ENCODE measurements at regions not wholly inside any gene's neighbourhood (a gene's known extent, or its start where the extent isn't known, plus 50 kb on each side); places are given as distances from the start of the nearest gene placed in this dataset.

- DNase-seq (ENCODE audit: low spot score): no peak
Observed at GRCh38 chr10:125513429-125514182, 169.4 kb downstream of the TEX36 start.

GRCh38 chr10:125510998-125511397, 172.0 kb downstream of the TEX36 start:
- no peak for DNase-seq (ENCODE audit: low spot score)

- no peak for DNase-seq (ENCODE audit: low spot score)
Observed at GRCh38 chr10:125505648-125506047, 177.3 kb downstream of the TEX36 start.

- no peak for DNase-seq (ENCODE audit: low spot score)
Observed at GRCh38 chr10:125502276-125502675, 180.7 kb downstream of the TEX36 start.

- DNase-seq (ENCODE audit: low spot score): no peak
Observed at GRCh38 chr10:125495386-125495785, 187.6 kb downstream of the TEX36 start.

- DNase-seq (ENCODE audit: low spot score): no peak
Observed at GRCh38 chr10:125494651-125495239, 188.2 kb downstream of the TEX36 start.

GRCh38 chr10:125491381-125491780, 191.6 kb downstream of the TEX36 start:
- DNase-seq (ENCODE audit: low spot score): no peak

- DNase-seq (ENCODE audit: low spot score): no peak
Observed at GRCh38 chr10:125489731-125490130, 193.2 kb downstream of the TEX36 start.

GRCh38 chr10:125485665-125486064, 197.3 kb downstream of the TEX36 start:
- no peak for DNase-seq (ENCODE audit: low spot score)

- no peak for DNase-seq (ENCODE audit: low spot score)
Observed at GRCh38 chr10:125484035-125484732, 198.8 kb downstream of the TEX36 start.

GRCh38 chr10:125482637-125483036, 200.3 kb downstream of the TEX36 start:
- no peak for DNase-seq (ENCODE audit: low spot score)

- DNase-seq (ENCODE audit: low spot score): no peak
Observed at GRCh38 chr10:125482108-125482507, 200.9 kb downstream of the TEX36 start.

- DNase-seq (ENCODE audit: low spot score): peak; percentile 60
Observed at GRCh38 chr10:125479059-125479458, 203.9 kb downstream of the TEX36 start.

GRCh38 chr10:125475815-125476214, 207.1 kb downstream of the TEX36 start:
- no peak for DNase-seq (ENCODE audit: low spot score)

- DNase-seq (ENCODE audit: low spot score): no peak
Observed at GRCh38 chr10:125473143-125473793, 209.7 kb downstream of the TEX36 start.

GRCh38 chr10:125472010-125472607, 210.9 kb downstream of the TEX36 start:
- DNase-seq (ENCODE audit: low spot score): peak; percentile 36

GRCh38 chr10:125468278-125468677, 214.7 kb downstream of the TEX36 start:
- no peak for DNase-seq (ENCODE audit: low spot score)

- DNase-seq (ENCODE audit: low spot score): no peak
Observed at GRCh38 chr10:125466685-125467084, 216.3 kb downstream of the TEX36 start.

- no peak for DNase-seq (ENCODE audit: low spot score)
Observed at GRCh38 chr10:125462845-125463244, 220.1 kb downstream of the TEX36 start.

- no peak for DNase-seq (ENCODE audit: low spot score)
Observed at GRCh38 chr10:125460326-125460725, 222.6 kb downstream of the TEX36 start.

- no peak for DNase-seq (ENCODE audit: low spot score)
Observed at GRCh38 chr10:125457406-125457805, 225.6 kb downstream of the TEX36 start.

GRCh38 chr10:125455855-125456254, 227.1 kb downstream of the TEX36 start:
- no peak for DNase-seq (ENCODE audit: low spot score)
